ENCODE measurements at regions not wholly inside any gene's neighbourhood (a gene's known extent, or its start where the extent isn't known, plus 50 kb on each side); places are given as distances from the start of the nearest gene placed in this dataset.

- POLR2A ChIA-PET, result no interaction called here
Measured at GRCh38 chr2:223418131-223418530, 184.0 kb downstream of the SCG2 start.

More at GRCh38 chr2:223418131-223418530, 184.0 kb downstream of the SCG2 start:
- TF ChIP-seq PBX3 (IDR thresholded peaks at IDR 0.05) (no peak), EZH2phosphoT487 (IDR thresholded peaks at IDR 0.05; ENCODE audit: borderline replicate concordance, low read depth) (no peak), MEF2A (IDR thresholded peaks at IDR 0.05; ENCODE audit: borderline replicate concordance, low read depth) (no peak), SMC3 (IDR thresholded peaks at IDR 0.05; ENCODE audit: low read depth, low read length) (no peak), POLR2AphosphoS5 (IDR thresholded peaks at IDR 0.05; ENCODE audit: low read depth, low read length) (no peak), YY1 (IDR thresholded peaks at IDR 0.05; ENCODE audit: low read depth) (no peak), CTCF (IDR thresholded peaks at IDR 0.05) (no peak), MXI1 (IDR thresholded peaks at IDR 0.05; ENCODE audit: low read depth, low read length) (no peak), GATA2 (CRISPR knock-in tag; IDR thresholded peaks at IDR 0.05) (no peak), GABPA (IDR thresholded peaks at IDR 0.05; ENCODE audit: low read depth) (no peak), TCF12 (IDR thresholded peaks at IDR 0.05) (no peak), USF1 (IDR thresholded peaks at IDR 0.05; ENCODE audit: borderline replicate concordance, low read depth) (no peak), REST (IDR thresholded peaks at IDR 0.05; ENCODE audit: low read depth, low read length) (no peak), FOXM1 (IDR thresholded peaks at IDR 0.05; ENCODE audit: low read depth) (no peak), EP300 (IDR thresholded peaks at IDR 0.05; ENCODE audit: borderline replicate concordance in 1 of 2, low read depth in 1 of 2, low read length in 1 of 2) (no peak), RFX5 (IDR thresholded peaks at IDR 0.05; ENCODE audit: low read length) (no peak), FOXJ3 (CRISPR knock-in tag; IDR thresholded peaks at IDR 0.05) (no peak)
- H3K27ac ChIP-seq (ENCODE audit: low read depth in 2 of 2, low read length in 1 of 2), result no peak overlapping the region
- no peak overlapping the region for H2AFZ ChIP-seq (ENCODE audit: low read depth)
- H3K4me3 ChIP-seq (ENCODE audit: low read depth in 2 of 2, low read length in 1 of 2), result no peak overlapping the region
- H3K4me1 ChIP-seq (ENCODE audit: control insufficient read depth in 1 of 2, insufficient read depth in 2 of 2, low read depth in 1 of 2, low read length in 1 of 2), result no peaks in the 10 kb centered on the region; a peak in 1 of 4 replicates
- no peaks in the 10 kb centered on the region for H3K9me2 ChIP-seq
- no peaks in the 10 kb centered on the region for H3F3A ChIP-seq (replicated peaks; ENCODE audit: insufficient read depth)
- no peaks in the 10 kb centered on the region for H3K79me2 ChIP-seq (ENCODE audit: insufficient read depth)
- H3K9me3 ChIP-seq, result no peaks in the 10 kb centered on the region
- H3K36me3 ChIP-seq (replicated peaks in 1 of 2; ENCODE audit: control insufficient read depth in 1 of 2, insufficient read depth in 2 of 2, low read length in 1 of 2), result no peaks in the 10 kb centered on the region
- no peak overlapping the region for H3K4me2 ChIP-seq
- DNase-seq, result no peak
- H4K20me1 ChIP-seq (ENCODE audit: insufficient read depth), result no peaks in the 10 kb centered on the region
- H3K9ac ChIP-seq, result no peak overlapping the region
- WGBS (ENCODE audit: low lambda C conversion rate), result 88% methylated on average over 6 of the region's 6 CpGs
- H3K27me3 ChIP-seq (ENCODE audit: insufficient read depth), result no peaks in the 10 kb centered on the region
- CTCF ChIA-PET, result no interaction called here

Data from SK-N-SH (cell line).